Esophagus muscularis mucosa (tissue), 4 donors: ENCODE measurements at regions not wholly inside any gene's neighbourhood (a gene's known extent, or its start where the extent isn't known, plus 50 kb on each side); places are given as distances from the start of the nearest gene placed in this dataset.

ENCODE experiments used
- DNase-seq: peaks from one replicate; pipeline ENCODE4 v3.0.0-alpha.2; 2017; ENCODE audit errors: extremely low spot score
- H3K27ac ChIP-seq, 4 donors: fragments of 200-600 bp; sonication (generic); replicated peaks in 1 of 4; 1 replicate in 3 of 4; 2 replicates in 1 of 4; pipeline ENCODE4 v1.5.1; 2016 to 2019; ENCODE audit warnings: mild to moderate bottlenecking in 1 of 4
- H3K27me3 ChIP-seq, 4 donors: fragments of 200-600 bp; sonication (generic); one replicate each; pipeline versions ENCODE4 v1.5.1 to v1.6.0; 2016 to 2019
- H3K36me3 ChIP-seq, 4 donors: fragments of 200-600 bp; sonication (generic); one replicate each; pipeline ENCODE4 v1.5.1; 2016 to 2019
- H3K4me1 ChIP-seq, 4 donors: fragments of 200-600 bp; sonication (generic); one replicate each; pipeline ENCODE4 v1.5.1; 2016 to 2019
- H3K4me3 ChIP-seq, 4 donors: fragments of 200-600 bp; sonication (generic); 1 replicate in 2 of 4; 2 replicates in 2 of 4; pipeline ENCODE4 v1.5.1; 2016 to 2019; ENCODE audit warnings: mild to moderate bottlenecking in 4 of 4, moderate library complexity in 1 of 4
- H3K9me3 ChIP-seq, 4 donors: fragments of 200-600 bp; sonication (generic); 1 replicate in 3 of 4; 2 replicates in 1 of 4; pipeline ENCODE4 v1.5.1; 2016 to 2019
- CTCF ChIP-seq, 3 experiments: fragments of 200-600 bp in 2 of 3; fragments of 450-650 bp in 1 of 3; sonication (generic) in 2 of 3; IDR thresholded peaks; one replicate each; pipeline ENCODE4 v1.5.1; 2017 to 2019; ENCODE audit warnings: antibody characterized with exemption in 3 of 3, mild to moderate bottlenecking in 2 of 3, moderate library complexity in 1 of 3
- EP300 ChIP-seq: sonication (generic); formaldehyde crosslinking; IDR thresholded peaks from one replicate; pipeline ENCODE4 v1.6.1; 2017; ENCODE audit warnings: antibody characterized with exemption
- POLR2A ChIP-seq: fragments of 450-650 bp; IDR thresholded peaks from one replicate; pipeline ENCODE4 v1.6.1; 2017; ENCODE audit warnings: antibody characterized with exemption, moderate library complexity, mild to moderate bottlenecking, low read depth
- POLR2AphosphoS5 ChIP-seq, 2 donors: sonication (generic); formaldehyde crosslinking; IDR thresholded peaks; one replicate each; pipeline ENCODE4 v1.6.1; 2017; ENCODE audit warnings: antibody characterized with exemption in 2 of 2
- WGBS: methylation state at CpG from one replicate; pipeline ENCODE4 v1.1.5; 2018; 5-methylcytosine and 5-hydroxymethylcytosine counted together
- intact Hi-C: fragments of 100-400 bp; cut with DNase I; formaldehyde crosslinking; loops from one replicate; pipeline ENCODE4 v1.15.1; 2023

GRCh38 chr12:43290836-43291235, 261.2 kb downstream of the ADAMTS20 start:
- no peaks in the 10 kb centered on the region for H3K27me3 ChIP-seq
- H3K4me3 ChIP-seq = no peak overlapping the region
- no peaks in the 10 kb centered on the region for H3K9me3 ChIP-seq
- intact Hi-C loops = no loop called here
- no peak for DNase-seq
- no peak overlapping the region for H3K27ac ChIP-seq
- peaks cover 0 to 30% (median 21%) of the 10 kb centered on the region in 4 donors for H3K4me1 ChIP-seq
- TF ChIP-seq CTCF (IDR thresholded peaks at IDR 0.05) = no peak
- no peak for TF ChIP-seq POLR2A
- TF ChIP-seq EP300 = no peak
- no peak for TF ChIP-seq POLR2AphosphoS5 (IDR thresholded peaks at IDR 0.05)
- H3K36me3 ChIP-seq = no peaks in the 10 kb centered on the region
- 98% methylated on average over 2 of the region's 2 CpGs for WGBS

GRCh38 chr12:43289426-43289801, 262.6 kb downstream of the ADAMTS20 start:
- 8% methylated on average over 5 of the region's 5 CpGs for WGBS
- H3K36me3 ChIP-seq = no peaks in the 10 kb centered on the region
- intact Hi-C loops = loop anchor here (5.0 kb wide), 1 partner anchor 702 kb away; the partner anchor contains the start of gene PRICKLE1
- no peaks in the 10 kb centered on the region for H3K27me3 ChIP-seq
- no peak for DNase-seq
- no peaks in the 10 kb centered on the region for H3K9me3 ChIP-seq
- TF ChIP-seq CTCF (IDR thresholded peaks at IDR 0.05) = no peak
- TF ChIP-seq EP300 = no peak
- TF ChIP-seq POLR2A = no peak
- TF ChIP-seq POLR2AphosphoS5 (IDR thresholded peaks at IDR 0.05) = no peak
- no peak overlapping the region for H3K27ac ChIP-seq
- H3K4me1 ChIP-seq = peaks cover 0 to 39% (median 27%) of the 10 kb centered on the region in 4 donors
- H3K4me3 ChIP-seq = peak overlapping the region in 3 of 4 donors; percentile 7 to 17 (median 15)

DNA sequence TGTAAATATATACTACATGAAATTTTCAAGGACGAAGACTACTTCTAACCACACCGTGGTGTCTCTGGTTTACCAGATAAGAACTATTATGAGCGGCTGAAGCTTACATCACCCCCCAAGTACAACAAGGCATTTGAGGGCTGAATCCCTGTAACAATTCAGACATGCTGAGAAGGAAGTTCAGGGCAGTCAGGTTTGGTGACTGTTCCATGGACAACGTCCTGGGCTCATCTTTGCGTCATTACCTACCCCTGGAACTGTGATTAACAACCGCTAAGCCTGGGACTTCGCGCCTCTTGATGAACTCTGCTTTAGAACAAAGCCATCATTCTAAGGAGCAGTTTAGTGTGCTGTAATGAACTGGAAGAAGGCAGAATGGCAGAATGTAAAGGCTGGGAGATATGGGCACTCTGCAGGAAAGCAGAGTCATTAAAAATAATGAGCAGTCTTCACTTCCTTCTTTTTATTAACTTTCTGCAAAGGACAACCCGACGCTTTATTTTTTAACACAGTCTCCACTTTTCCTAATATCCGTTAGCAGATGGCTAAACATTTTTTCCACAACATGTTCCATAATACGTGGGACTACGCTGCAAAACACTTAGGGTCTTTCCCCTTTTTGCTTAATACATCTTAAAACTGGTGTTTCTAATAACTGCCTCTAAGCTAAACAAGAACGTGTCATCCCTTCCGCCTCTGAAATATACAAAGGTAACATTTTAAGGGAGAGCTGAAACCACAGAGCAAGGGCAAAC, 263.2 kb downstream of the ADAMTS20 start:
- 57% methylated on average over 15 of the region's 15 CpGs for WGBS
- H3K27me3 ChIP-seq = no peaks in the 10 kb centered on the region
- H3K36me3 ChIP-seq = no peaks in the 10 kb centered on the region
- H3K9me3 ChIP-seq = no peaks in the 10 kb centered on the region
- TF ChIP-seq POLR2A = no peak
- TF ChIP-seq POLR2AphosphoS5 (IDR thresholded peaks at IDR 0.05) = no peak
- no peak for TF ChIP-seq CTCF (IDR thresholded peaks at IDR 0.05)
- TF ChIP-seq EP300 = no peak
- H3K4me3 ChIP-seq = peak overlapping the region in 3 of 4 donors; percentile 7 to 17 (median 15)
- no peak for DNase-seq
- H3K27ac ChIP-seq = no peak overlapping the region
- H3K4me1 ChIP-seq = peaks cover 0 to 39% (median 27%) of the 10 kb centered on the region in 4 donors
- intact Hi-C loops = loop anchor here (5.0 kb wide), 1 partner anchor 702 kb away; the partner anchor contains the start of gene PRICKLE1

DNA sequence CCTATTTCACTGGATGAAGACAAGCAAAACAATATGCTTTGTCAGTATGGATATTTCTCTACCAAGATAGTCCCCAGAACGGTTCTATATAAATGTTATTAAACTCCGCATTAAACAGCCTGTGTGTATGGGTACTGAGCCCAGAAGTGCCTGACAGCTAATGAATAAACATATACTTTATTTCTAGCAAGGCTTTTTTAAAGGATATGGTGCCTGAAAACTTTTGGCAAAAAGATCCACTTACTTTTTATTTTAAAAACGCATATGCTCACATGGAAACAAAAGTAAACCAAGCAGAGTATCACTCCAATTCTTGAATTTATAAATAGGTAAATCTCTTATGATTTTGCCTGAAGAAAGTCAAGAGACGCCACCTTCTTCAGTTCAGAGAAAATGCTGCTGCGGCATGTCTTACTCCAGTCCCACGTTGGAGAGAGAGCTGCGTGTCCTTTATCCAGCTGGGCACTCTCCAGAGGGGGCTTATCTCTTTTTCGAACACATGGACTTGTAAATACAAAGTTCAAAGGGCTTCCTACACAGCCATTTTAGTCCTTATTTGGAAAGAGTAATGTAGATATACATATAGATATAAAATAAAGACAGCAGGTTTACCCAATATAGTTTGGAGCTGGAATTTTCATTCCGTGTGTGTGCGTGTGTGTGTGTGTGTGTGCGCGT, 264.2 kb downstream of the ADAMTS20 start:
- H3K36me3 ChIP-seq = no peaks in the 10 kb centered on the region
- peak overlapping the region in 1 of 4 donors; percentile 19 for H3K27ac ChIP-seq
- peaks cover 0 to 39% (median 27%) of the 10 kb centered on the region in 4 donors for H3K4me1 ChIP-seq
- H3K9me3 ChIP-seq = no peaks in the 10 kb centered on the region
- DNase-seq = no peak
- intact Hi-C loops = loop anchor here (5.0 kb wide), 1 partner anchor 701 kb away; the partner anchor contains the start of gene PRICKLE1
- H3K27me3 ChIP-seq = no peaks in the 10 kb centered on the region
- TF ChIP-seq EP300 (no peak), POLR2AphosphoS5 (IDR thresholded peaks at IDR 0.05) (no peak), CTCF (IDR thresholded peaks at IDR 0.05) (no peak), POLR2A (no peak)
- 45% methylated on average over 12 of the region's 12 CpGs for WGBS
- no peak overlapping the region for H3K4me3 ChIP-seq
